PC-9 (cell line): ENCODE measurements at regions not wholly inside any gene's neighbourhood (a gene's known extent, or its start where the extent isn't known, plus 50 kb on each side); places are given as distances from the start of the nearest gene placed in this dataset.

ENCODE experiments used
- BruUV-seq: library from RNA; stranded (reverse); fragments of 400-500 nt; replicated peaks from 2 replicates; lab custom pipeline; 2021; lab: Mats Ljungman, UMichigan
- CTCF ChIA-PET: fragments of 300-600 bp; sonication (Branson Sonifier 250); formaldehyde crosslinking; loops from one replicate; lab custom pipeline; 2022; ENCODE audit warnings: antibody characterized with exemption; lab: Charles Lee
- POLR2A ChIA-PET: fragments of 300-600 bp; sonication (Branson Sonifier 250); formaldehyde crosslinking; loops from one replicate; lab custom pipeline; 2022; ENCODE audit warnings: antibody characterized with exemption; ENCODE audit not compliant: unreplicated experiment; lab: Charles Lee
- DNase-seq, 2 experiments: peaks; one replicate each; pipeline versions ENCODE4 v3.0.0 to v3.0.0-alpha.2; 2015 to 2022; ENCODE audit warnings: mixed read lengths in 1 of 2
- H2AFZ ChIP-seq: fragments of 200-600 bp; sonication (generic); 2 replicates; pipeline ENCODE4 v1.8.1; 2017; ENCODE audit warnings: antibody characterized with exemption
- H3F3A ChIP-seq: fragments of 200-600 bp; sonication (generic); 2 replicates; pipeline ENCODE4 v1.8.1; 2017; ENCODE audit warnings: antibody characterized with exemption, mild to moderate bottlenecking, low read depth; ENCODE audit not compliant: insufficient read depth
- H3K27ac ChIP-seq: fragments of 200-600 bp; sonication (generic); 2 replicates; pipeline ENCODE4 v1.6.1; 2016; ENCODE audit warnings: mixed run types
- H3K27me3 ChIP-seq: fragments of 200-600 bp; sonication (generic); 2 replicates; pipeline ENCODE4 v1.6.1; 2016; ENCODE audit warnings: low read depth, mixed run types; ENCODE audit not compliant: insufficient read depth
- H3K36me3 ChIP-seq: fragments of 200-600 bp; sonication (generic); 2 replicates; pipeline ENCODE4 v1.6.1; 2016; ENCODE audit warnings: low read depth, mixed run types
- H3K4me1 ChIP-seq: fragments of 200-600 bp; sonication (generic); replicated peaks from 2 replicates; pipeline ENCODE4 v1.6.1; 2016; ENCODE audit warnings: mixed run types; ENCODE audit not compliant: insufficient read depth
- H3K4me2 ChIP-seq: fragments of 200-600 bp; sonication (generic); 2 replicates; pipeline ENCODE4 v1.6.1; 2017; ENCODE audit warnings: mixed run types
- H3K4me3 ChIP-seq: fragments of 200-600 bp; sonication (generic); 2 replicates; pipeline ENCODE4 v1.6.1; 2016; ENCODE audit warnings: mixed run types
- H3K79me2 ChIP-seq: fragments of 200-600 bp; sonication (generic); 2 replicates; pipeline ENCODE4 v1.6.1; 2017; ENCODE audit warnings: low read depth, mixed run types
- H3K9me2 ChIP-seq: fragments of 200-600 bp; sonication (generic); 2 replicates; pipeline ENCODE4 v1.8.1; 2017; ENCODE audit warnings: mild to moderate bottlenecking; ENCODE audit not compliant: insufficient read depth
- H3K9me3 ChIP-seq: fragments of 200-600 bp; sonication (generic); 2 replicates; pipeline ENCODE4 v1.8.1; 2016; ENCODE audit warnings: low read depth; ENCODE audit not compliant: insufficient read depth
- H4K20me1 ChIP-seq: fragments of 200-600 bp; sonication (generic); 2 replicates; pipeline ENCODE4 v1.8.1; 2017; ENCODE audit not compliant: insufficient read depth
- CTCF ChIP-seq: fragments of 200-600 bp; sonication (generic); conservative IDR thresholded peaks from 2 replicates; pipeline ENCODE4 v1.6.1; 2017; ENCODE audit warnings: mixed run types, antibody characterized with exemption, mild to moderate bottlenecking, moderate library complexity
- EZH2 ChIP-seq: fragments of 200-600 bp; sonication (generic); IDR thresholded peaks from 2 replicates; pipeline ENCODE4 v1.8.0; 2017; ENCODE audit warnings: antibody characterized with exemption, low read depth
- intact Hi-C: fragments of 100-400 bp; cut with micrococcal nuclease; formaldehyde crosslinking; loops from one replicate; pipeline ENCODE4 v1.10.0; 2022; ENCODE audit not compliant: unreplicated experiment

GRCh38 chr5:64015824-64016223, 53.6 kb upstream of the HTR1A start:
- H3K79me2 ChIP-seq: no peaks in the 10 kb centered on the region
- no peaks in the 10 kb centered on the region for H3K9me2 ChIP-seq
- H3K36me3 ChIP-seq: no peaks in the 10 kb centered on the region
- POLR2A ChIA-PET: no interaction called here
- no peak overlapping the region for H2AFZ ChIP-seq
- H3F3A ChIP-seq: no peaks in the 10 kb centered on the region
- no peaks in the 10 kb centered on the region for H4K20me1 ChIP-seq
- H3K4me1 ChIP-seq: no peaks in the 10 kb centered on the region
- BruUV-seq: no TSS peak
- H3K4me3 ChIP-seq: no peak overlapping the region
- DNase-seq: no peak
- no peaks in the 10 kb centered on the region for H3K9me3 ChIP-seq
- CTCF ChIA-PET: no interaction called here
- intact Hi-C loops: no loop called here
- H3K27me3 ChIP-seq: peaks cover 11% of the 10 kb centered on the region
- no peak for TF ChIP-seq EZH2
- TF ChIP-seq CTCF: no peak
- H3K27ac ChIP-seq: no peak overlapping the region
- H3K4me2 ChIP-seq: no peak overlapping the region
